ENCODE measurements at regions not wholly inside any gene's neighbourhood (a gene's known extent, or its start where the extent isn't known, plus 50 kb on each side); places are given as distances from the start of the nearest gene placed in this dataset.

- TF ChIP-seq, protein P1, sequence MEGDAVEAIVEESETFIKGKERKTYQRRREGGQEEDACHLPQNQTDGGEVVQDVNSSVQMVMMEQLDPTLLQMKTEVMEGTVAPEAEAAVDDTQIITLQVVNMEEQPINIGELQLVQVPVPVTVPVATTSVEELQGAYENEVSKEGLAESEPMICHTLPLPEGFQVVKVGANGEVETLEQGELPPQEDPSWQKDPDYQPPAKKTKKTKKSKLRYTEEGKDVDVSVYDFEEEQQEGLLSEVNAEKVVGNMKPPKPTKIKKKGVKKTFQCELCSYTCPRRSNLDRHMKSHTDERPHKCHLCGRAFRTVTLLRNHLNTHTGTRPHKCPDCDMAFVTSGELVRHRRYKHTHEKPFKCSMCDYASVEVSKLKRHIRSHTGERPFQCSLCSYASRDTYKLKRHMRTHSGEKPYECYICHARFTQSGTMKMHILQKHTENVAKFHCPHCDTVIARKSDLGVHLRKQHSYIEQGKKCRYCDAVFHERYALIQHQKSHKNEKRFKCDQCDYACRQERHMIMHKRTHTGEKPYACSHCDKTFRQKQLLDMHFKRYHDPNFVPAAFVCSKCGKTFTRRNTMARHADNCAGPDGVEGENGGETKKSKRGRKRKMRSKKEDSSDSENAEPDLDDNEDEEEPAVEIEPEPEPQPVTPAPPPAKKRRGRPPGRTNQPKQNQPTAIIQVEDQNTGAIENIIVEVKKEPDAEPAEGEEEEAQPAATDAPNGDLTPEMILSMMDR (IDR thresholded peaks at IDR 0.05; ENCODE audit: unreplicated experiment): no peak
- intact Hi-C loops (cut with micrococcal nuclease; ENCODE audit: unreplicated experiment): no loop called here
- Mint-ChIP-seq H3K4me3 (ENCODE audit: low read depth, unreplicated experiment) (no peak overlapping the region), H3K36me3 (ENCODE audit: insufficient read depth, unreplicated experiment) (no peaks in the 10 kb centered on the region), H3K9me3 (ENCODE audit: low read depth, unreplicated experiment) (peaks cover 6% of the 10 kb centered on the region), H3K27ac (ENCODE audit: unreplicated experiment) (no peak overlapping the region), H3K4me1 (ENCODE audit: low read depth, unreplicated experiment) (no peaks in the 10 kb centered on the region), H3K27me3 (ENCODE audit: unreplicated experiment) (no peaks in the 10 kb centered on the region)
- no TSS peak for BruUV-seq (replicated peaks)
- no peak for DNase-seq
- CTCF ChIA-PET: no interaction called here
These were observed 143.4 kb downstream of the ELOVL4 start for GRCh38 chr6:79803917-79804316.

DNA sequence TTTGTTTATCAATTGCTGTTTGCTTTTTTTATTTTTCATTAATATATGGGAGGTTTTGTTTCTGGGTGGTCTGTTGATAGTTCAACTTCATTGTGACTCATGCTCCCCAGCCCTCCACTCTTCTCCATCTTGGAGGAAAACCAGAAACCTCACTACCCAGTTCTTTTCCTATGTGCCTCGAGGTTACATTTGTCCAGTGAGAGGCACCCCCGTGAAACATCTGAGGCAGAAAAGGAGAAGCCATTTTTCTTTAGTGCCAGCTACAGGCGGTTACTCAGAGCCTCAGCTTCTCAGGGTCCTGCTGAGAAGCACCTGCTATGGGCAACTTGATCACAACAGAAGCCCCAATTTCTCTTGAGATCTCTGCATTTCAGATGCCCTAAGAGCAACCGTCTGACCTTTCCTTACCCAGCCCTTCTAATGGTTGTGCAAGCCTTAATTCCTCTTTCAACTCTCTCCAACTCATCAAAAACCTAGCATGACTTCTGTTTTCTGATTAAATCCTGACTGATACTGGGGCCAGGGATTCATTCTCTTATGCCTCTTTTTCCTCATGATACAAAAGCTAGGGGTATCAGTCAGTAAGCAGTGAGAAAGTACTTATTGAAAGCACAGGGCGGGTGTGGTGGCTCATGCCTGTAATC is 144.6 kb downstream of the ELOVL4 start:
- TF ChIP-seq, protein P1 (IDR thresholded peaks at IDR 0.05; ENCODE audit: unreplicated experiment): no peak
- no peak overlapping the region for H3K4me3 Mint-ChIP-seq (ENCODE audit: low read depth, unreplicated experiment)
- CTCF ChIA-PET: no interaction called here
- H3K9me3 Mint-ChIP-seq (ENCODE audit: low read depth, unreplicated experiment): peaks cover 6% of the 10 kb centered on the region
- no peak for DNase-seq
- no peaks in the 10 kb centered on the region for H3K4me1 Mint-ChIP-seq (ENCODE audit: low read depth, unreplicated experiment)
- no peaks in the 10 kb centered on the region for H3K36me3 Mint-ChIP-seq (ENCODE audit: insufficient read depth, unreplicated experiment)
- no TSS peak for BruUV-seq (replicated peaks)
- H3K27ac Mint-ChIP-seq (ENCODE audit: unreplicated experiment): no peak overlapping the region
- intact Hi-C loops (cut with micrococcal nuclease; ENCODE audit: unreplicated experiment): no loop called here
- no peaks in the 10 kb centered on the region for H3K27me3 Mint-ChIP-seq (ENCODE audit: unreplicated experiment)

DNA sequence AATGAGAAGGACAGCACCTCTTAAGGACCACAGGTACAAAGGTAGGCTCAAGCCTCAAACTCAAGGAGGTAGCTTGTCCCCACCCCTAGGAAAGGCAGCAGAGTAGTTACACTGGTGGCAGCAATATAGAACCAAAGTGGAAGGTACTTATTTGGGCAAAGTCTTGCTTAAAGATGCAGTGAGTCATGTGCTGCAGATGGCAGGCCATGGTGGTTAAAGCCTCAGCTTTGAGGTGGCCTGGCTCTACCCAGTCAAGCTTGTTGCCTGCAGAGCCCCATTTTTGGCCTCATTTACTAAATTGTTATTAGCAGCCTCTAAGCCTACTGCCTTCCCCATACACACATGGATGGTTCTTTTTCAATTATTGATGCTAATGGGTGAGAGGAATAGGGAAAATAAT is 146.0 kb downstream of the ELOVL4 start:
- no peaks in the 10 kb centered on the region for H3K4me1 Mint-ChIP-seq (ENCODE audit: low read depth, unreplicated experiment)
- intact Hi-C loops (cut with micrococcal nuclease; ENCODE audit: unreplicated experiment): no loop called here
- DNase-seq: no peak
- TF ChIP-seq, protein P1 (IDR thresholded peaks at IDR 0.05; ENCODE audit: unreplicated experiment): no peak
- H3K27me3 Mint-ChIP-seq (ENCODE audit: unreplicated experiment): no peaks in the 10 kb centered on the region
- no peak overlapping the region for H3K4me3 Mint-ChIP-seq (ENCODE audit: low read depth, unreplicated experiment)
- no peaks in the 10 kb centered on the region for H3K36me3 Mint-ChIP-seq (ENCODE audit: insufficient read depth, unreplicated experiment)
- no peak overlapping the region for H3K27ac Mint-ChIP-seq (ENCODE audit: unreplicated experiment)
- BruUV-seq (replicated peaks): no TSS peak
- peaks cover 6% of the 10 kb centered on the region for H3K9me3 Mint-ChIP-seq (ENCODE audit: low read depth, unreplicated experiment)
- CTCF ChIA-PET: interaction anchor here (1.0 kb wide), 1 partner anchor 9 kb away, joined by 5 read pairs; no protein-coding TSS in a partner anchor

DNA sequence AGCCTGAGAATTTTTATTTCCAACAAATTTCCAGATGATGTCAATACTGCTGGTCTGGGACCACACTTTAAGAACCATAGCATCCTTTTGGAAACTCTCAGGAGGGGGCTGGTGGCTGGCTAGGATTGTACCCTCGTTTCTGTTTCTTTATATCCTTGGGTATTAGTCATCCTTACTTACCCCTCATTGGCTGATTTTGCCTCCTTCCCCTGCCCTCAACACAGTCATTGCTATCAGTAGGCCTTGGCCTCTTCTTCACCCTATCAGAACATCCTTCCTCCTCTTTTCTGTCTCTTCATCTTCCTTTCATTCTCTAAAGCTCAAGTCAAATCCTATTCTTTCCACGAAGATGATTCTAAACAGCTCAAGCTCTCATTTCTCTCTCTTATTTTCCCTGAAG is 148.5 kb downstream of the ELOVL4 start:
- H3K36me3 Mint-ChIP-seq (ENCODE audit: insufficient read depth, unreplicated experiment): no peaks in the 10 kb centered on the region
- intact Hi-C loops (cut with micrococcal nuclease; ENCODE audit: unreplicated experiment): no loop called here
- no TSS peak for BruUV-seq (replicated peaks)
- peaks cover 3% of the 10 kb centered on the region for H3K9me3 Mint-ChIP-seq (ENCODE audit: low read depth, unreplicated experiment)
- CTCF ChIA-PET: no interaction called here
- TF ChIP-seq, protein P1 (IDR thresholded peaks at IDR 0.05; ENCODE audit: unreplicated experiment): no peak
- no peak overlapping the region for H3K27ac Mint-ChIP-seq (ENCODE audit: unreplicated experiment)
- no peak for DNase-seq
- no peaks in the 10 kb centered on the region for H3K4me1 Mint-ChIP-seq (ENCODE audit: low read depth, unreplicated experiment)
- no peak overlapping the region for H3K4me3 Mint-ChIP-seq (ENCODE audit: low read depth, unreplicated experiment)
- no peaks in the 10 kb centered on the region for H3K27me3 Mint-ChIP-seq (ENCODE audit: unreplicated experiment)
